SHP77 treated with DMSO at 0.1 percent for 48 hours (cell line): ENCODE measurements at regions not wholly inside any gene's neighbourhood (a gene's known extent, or its start where the extent isn't known, plus 50 kb on each side); places are given as distances from the start of the nearest gene placed in this dataset.

Experiments
- DNase-seq: peaks from one replicate; lab custom pipeline; 2025; lab: John Stamatoyannopoulos, UW

DNA sequence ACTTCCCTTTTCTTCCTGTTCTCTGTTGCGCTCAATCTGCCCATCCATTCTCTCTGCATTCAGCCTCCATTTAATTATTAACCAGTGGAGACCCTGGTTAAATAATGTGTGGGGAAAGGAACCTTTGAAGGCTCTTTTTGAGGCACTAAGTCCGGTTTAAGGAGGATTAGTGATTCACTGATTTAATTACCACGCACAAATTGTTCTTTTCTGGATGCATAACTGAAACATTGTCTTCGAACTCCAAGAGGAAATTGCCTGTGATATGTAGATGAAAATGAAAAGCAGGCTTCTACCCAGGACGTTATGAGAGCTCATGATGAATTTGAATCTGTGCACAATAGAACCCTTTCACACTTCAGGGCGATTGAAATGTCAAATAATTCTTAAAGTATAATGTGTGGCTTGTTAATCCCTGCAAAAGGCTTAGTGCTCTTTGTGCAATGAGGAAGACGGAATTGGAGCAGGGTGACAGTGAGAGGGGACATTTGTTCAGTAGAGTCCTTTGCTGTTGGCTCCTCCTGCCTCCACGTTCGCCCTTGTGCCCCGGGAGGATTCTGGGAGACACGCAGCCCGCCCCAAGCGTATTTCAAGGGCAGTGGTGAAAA lies 51.1 kb upstream of the ZNF236 start:
- DNase-seq: no peak

DNA sequence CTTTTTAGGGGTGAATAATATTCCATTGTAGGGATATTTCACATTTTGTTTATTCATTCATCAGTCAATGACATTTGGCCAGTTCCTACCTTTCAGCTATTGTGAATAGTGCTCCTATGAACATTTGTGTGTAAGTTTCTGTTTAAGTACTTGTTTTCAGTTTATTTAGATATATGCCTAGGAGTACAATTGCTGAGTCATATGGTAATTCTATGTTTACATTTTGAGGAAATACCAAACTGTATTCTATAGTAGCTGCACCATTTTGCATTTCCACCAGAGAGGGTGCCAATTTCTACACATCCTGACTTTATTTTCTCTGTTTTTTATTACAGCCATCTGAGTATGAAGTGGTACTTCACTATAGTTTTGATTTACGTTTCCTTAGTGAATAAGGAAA lies 54.4 kb upstream of the ZNF236 start:
- DNase-seq: no peak

DNA sequence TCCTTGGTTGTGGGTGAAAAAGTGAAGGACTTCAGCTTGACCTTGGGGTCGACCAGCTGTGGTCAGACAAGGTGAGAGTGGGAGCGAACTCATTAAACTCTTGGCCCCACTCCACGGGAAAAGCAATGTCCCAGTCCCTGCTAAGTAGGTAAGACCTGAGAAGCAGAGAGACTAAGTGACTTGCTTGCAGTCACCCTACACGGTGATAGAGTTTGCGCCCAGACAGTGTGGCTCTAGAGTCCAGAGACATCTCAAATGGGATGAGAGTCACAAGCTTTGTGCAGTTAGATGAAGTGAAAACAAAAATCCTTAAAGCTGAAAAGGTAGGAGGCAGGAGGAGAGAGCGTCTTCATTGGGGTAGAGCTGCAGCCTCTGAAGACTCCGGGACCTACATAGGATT lies 55.9 kb upstream of the ZNF236 start:
- no peak for DNase-seq

GRCh38 chr18:76765649-76766048 lies 56.7 kb upstream of the ZNF236 start:
- no peak for DNase-seq

DNA sequence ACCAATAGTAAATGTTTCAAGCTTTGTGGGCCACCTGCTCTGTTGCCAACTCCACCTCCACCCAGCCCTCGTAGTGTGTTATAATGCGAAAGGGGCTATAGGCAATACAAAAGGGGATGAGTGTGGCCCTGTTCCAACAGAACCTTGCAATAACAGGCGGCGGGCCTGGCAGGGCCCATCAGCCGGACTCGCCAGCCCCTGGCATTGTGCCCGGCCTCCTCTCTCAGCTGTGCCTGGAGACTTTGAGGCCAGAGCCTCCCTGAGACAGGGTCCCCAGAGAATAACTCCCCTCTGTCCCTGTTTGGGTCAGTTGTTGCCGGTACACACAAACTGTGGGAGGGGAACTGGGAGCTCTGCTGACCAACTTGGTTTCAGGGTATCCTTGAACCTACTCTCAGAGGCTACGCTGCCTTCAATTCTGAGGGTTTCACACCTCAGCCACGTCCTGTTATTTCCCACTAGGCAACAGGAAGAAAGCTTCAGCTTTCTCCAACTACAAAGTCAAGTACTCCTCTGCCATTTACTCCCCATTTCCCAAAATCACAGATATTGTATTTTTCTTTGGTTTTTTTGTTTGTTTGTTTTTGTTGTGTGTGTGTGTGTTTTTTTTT lies 58.0 kb upstream of the ZNF236 start:
- peak; percentile 52 for DNase-seq

GRCh38 chr18:76759056-76759455 lies 63.3 kb upstream of the ZNF236 start:
- no peak for DNase-seq

- no peak for DNase-seq
Observed at GRCh38 chr18:76757925-76758324, 64.4 kb upstream of the ZNF236 start.

DNA sequence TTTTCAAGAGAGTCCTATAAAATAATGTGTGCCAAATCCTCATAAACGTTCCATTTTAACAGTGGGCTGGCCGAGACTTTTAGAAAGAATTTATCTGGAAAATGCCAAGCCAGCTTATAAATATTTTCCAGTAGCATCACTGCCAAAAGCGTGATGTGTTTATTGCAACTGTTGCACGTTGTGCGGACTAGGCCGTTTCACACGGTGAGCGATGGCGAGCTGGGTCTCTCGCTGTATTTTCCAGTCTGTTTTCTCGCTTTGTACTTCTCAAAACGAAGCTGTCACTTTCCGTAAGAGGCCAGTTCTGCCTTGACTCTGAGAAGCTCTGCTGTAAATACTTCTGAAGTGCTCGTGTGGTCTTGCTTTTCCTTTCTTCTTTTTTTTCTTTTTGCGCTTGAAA lies 65.0 kb upstream of the ZNF236 start:
- DNase-seq: no peak

DNA sequence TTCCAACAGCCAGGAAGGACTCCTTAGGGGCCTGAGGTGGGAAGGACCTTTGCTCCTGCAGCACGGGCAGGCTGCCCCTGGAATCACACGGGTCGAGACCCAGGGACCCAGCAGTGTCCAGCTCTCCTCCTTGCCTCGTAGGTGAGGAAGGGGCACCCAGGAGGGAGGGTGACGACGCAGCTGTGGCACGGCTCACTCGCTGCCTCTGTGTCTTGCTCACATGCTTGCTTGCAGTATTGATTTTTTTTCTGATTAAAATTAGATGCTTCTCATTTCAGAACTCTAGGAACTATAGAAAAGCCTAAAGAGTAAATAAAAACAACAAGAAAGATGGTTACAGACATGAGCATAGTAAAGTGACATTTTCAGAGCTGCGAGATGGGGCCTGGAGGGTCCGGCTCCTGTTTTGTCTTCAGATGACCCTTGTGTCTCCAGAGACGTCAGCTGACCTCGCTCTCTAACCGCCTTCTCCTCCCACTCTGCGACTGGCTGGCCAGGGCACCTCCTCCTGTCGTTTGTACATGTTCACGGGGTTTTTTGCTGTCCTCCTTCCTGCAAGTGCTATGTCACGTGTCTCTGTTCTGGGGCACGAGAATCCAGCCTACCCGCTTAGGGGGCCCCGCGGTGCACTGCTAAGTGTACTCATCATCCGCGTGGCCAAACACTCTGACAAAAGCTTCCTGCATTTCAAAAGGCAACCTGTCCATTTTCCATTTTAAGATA lies 65.7 kb upstream of the ZNF236 start:
- no peak for DNase-seq

GRCh38 chr18:76754351-76754750 lies 68.0 kb upstream of the ZNF236 start:
- no peak for DNase-seq

DNA sequence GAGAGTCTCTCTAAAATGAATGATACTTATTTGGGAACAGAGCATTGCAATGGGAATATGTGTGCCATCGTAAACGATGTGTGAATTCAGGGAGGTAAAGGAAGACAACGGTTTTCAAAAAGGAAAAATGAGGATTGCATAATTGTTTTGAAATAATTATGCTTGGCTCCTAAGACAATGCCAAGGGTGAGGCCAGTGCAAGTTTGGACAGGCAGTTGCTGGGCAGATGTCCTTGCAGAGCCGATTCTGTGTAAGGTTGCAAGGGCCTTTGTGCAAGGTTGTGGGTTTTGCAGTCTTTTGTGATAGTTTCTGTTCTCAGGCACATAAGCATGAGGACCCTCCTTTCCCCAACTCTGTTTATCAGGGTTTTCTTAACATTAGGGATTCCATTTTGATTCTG lies 70.0 kb upstream of the ZNF236 start:
- no peak for DNase-seq

- DNase-seq: no peak
Observed at GRCh38 chr18:76750917-76751890, 71.2 kb upstream of the ZNF236 start.

GRCh38 chr18:76750269-76750668 lies 72.1 kb upstream of the ZNF236 start:
- DNase-seq: no peak

DNA sequence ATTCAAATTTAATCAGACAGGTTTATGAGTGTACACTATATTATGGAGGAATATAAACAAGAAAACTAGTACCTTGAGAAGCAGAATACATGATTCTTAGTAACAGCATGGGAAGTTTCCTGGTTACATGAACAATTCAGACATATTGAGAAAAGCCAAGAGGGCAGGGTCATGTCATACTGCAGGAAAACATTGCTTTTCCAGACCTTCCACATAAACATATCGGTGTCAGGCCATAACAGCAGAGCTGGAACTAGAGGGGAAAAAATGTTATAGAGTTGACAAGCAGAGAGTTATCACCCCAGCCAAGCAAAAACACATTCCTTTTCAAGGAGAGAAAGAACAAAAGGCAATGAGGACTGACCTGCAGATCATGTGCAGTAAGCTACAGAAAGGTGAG lies 74.7 kb upstream of the ZNF236 start:
- DNase-seq: no peak

DNA sequence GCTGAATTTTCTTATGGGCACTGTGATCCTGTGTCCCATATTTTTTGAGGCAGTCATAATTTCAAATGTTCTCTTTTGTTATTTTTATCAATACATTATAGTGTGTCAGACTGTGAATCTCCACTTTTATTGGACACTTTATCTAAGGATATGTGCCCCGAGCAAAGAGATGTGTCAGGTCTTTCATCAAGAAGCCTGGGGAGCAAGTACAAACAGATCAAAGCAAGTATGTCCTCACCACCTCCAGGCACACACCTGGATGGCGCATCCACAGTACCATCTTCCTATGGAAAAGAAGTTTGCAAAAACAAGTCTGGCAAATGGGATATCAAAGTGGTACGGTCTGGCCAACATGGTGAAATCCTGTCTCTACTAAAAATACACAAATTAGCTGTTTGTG lies 81.0 kb upstream of the ZNF236 start:
- no peak for DNase-seq

GRCh38 chr18:76736309-76736708 lies 86.0 kb upstream of the ZNF236 start:
- no peak for DNase-seq

DNA sequence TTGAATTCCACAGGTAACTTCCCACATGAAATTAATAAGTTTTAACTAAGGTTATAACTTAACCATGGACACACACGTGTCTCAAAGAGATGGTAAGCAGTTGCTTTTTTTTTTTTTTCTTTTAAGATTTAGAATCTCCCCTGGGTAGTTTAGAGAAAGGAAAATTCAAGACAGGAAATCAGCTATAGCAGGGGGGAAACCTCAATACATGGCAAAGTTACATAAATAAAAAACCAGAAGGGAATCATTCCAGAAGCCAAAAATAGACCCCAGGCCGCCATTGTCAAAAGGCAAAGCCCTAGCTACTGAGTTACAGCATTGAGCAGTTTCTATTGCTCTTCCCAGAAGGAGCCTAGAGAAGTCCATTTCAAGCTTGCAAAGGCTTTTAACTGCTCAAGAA lies 91.5 kb upstream of the ZNF236 start:
- no peak for DNase-seq

- DNase-seq: no peak
Observed at GRCh38 chr18:76727589-76727988, 94.8 kb upstream of the ZNF236 start.

DNA sequence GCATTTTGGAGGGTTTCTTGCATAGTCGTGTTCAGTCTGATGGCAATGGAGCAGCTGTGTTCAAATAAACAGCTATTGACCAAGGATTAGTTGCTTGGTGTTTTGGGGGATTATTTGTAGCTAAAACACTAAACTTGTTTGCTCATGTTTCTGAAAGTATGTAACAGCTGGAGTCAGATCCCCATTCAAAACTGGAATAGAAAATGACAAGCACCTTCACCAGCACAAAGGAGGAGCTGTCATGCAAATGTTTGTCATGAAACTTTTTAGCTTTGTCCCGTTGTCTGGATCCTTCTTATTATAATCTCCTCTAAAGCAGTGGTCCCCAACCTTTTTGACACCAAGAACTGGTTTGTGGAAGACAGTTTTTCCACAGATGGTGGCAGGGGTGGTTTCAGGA lies 96.9 kb upstream of the ZNF236 start:
- DNase-seq: no peak

- DNase-seq: no peak
Observed at GRCh38 chr18:76722224-76723061, 99.9 kb upstream of the ZNF236 start.

DNA sequence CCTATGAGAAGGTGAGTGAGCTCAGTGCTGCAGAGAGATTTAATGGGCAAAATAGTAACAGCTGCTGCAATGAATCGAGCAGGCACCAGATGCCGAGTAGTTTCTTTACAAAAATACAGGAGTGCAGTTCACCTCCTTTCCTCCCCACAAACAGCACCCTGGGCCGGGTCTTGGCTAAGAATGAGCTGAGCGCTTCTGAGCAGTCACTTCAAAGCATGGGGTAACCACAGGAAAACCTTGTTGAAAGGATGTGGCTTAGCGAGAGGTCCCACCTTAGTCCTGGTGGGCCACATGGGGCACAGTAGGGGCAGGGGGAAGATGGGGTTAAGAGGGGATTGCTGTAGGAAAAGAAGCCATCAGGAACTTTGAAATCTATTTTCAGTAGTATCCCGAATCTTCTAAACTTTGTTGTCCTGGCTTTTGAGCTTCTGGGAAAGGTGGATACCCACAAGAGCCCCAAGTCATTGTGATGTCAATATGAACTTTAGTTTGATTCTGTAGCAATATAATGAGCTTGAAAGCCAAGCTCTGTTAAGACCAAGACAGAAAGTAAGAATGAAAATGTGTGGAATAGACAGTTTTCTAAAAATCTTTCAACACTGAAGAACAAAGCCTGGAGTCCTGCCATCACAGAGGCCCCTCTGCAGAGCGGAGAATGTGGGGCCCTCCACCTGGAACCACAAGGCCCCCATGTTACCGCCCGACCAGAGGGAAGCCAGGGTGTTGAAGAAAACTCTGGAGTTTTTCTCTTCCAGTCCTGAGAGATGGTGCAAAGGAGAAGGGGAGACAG lies 101.0 kb upstream of the ZNF236 start:
- no peak for DNase-seq
